Duodenal mucosa (tissue), 2 donors: ENCODE measurements at regions not wholly inside any gene's neighbourhood (a gene's known extent, or its start where the extent isn't known, plus 50 kb on each side); places are given as distances from the start of the nearest gene placed in this dataset.

ENCODE experiments used
- H3K27ac ChIP-seq: one replicate; pipeline ENCODE4 v1.7.0; 2013; ENCODE audit warnings: low read depth, low read length
- H3K27me3 ChIP-seq, 2 donors: one replicate each; pipeline ENCODE4 v1.7.0; 2013; ENCODE audit warnings: low read length in 2 of 2, control low read depth in 1 of 2; ENCODE audit not compliant: insufficient read depth in 2 of 2, control insufficient read depth in 1 of 2
- H3K36me3 ChIP-seq, 2 donors: one replicate each; pipeline ENCODE4 v1.7.0; 2013; ENCODE audit warnings: low read length in 2 of 2, control low read depth in 1 of 2; ENCODE audit not compliant: insufficient read depth in 2 of 2, control insufficient read depth in 1 of 2
- H3K4me1 ChIP-seq, 2 donors: one replicate each; pipeline ENCODE4 v1.7.0; 2013; ENCODE audit warnings: low read length in 2 of 2, control low read depth in 1 of 2; ENCODE audit not compliant: insufficient read depth in 2 of 2, control insufficient read depth in 1 of 2
- H3K4me3 ChIP-seq, 2 donors: one replicate each; pipeline ENCODE4 v1.7.0; 2013; ENCODE audit warnings: low read length in 2 of 2, low read depth in 1 of 2
- H3K9ac ChIP-seq, 2 donors: one replicate each; pipeline ENCODE4 v1.7.0; 2013; ENCODE audit warnings: low read length in 2 of 2, low read depth in 1 of 2
- H3K9me3 ChIP-seq, 2 donors: one replicate each; pipeline ENCODE4 v1.7.0; 2013; ENCODE audit warnings: low read length in 2 of 2, control low read depth in 1 of 2; ENCODE audit not compliant: control insufficient read depth in 1 of 2

DNA sequence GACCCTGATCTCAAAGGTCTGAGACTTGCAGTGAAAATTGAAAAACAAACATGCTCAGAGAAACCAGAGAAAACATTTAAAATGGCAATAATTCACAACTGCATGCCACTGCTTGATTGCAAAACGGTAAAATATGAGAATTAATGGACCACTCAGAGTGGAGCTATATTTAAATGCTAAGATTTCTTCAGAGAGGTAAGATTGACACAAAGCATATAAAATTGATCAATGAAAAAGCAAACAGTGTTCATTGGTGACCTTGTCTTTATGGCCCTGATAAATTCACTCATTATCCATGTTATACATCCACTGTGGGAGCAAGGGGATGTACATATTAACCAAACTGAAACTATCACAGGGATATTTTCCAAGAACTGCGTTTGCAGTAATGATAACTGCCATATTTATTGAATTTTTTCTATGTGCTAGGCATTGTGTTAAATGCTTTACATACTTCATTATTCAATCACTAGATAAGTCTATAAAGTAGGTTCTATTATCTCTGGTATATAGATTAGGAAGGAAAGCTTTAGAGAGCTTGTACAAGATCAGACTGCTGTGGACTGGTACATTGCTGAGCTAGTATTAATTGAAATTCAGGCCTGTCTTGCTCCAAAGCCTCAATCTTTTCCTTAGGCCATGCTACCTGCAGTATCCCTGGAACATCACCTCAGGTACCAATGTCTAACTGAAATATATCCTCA is 113.9 kb upstream of the LMO3 start:
- Histone ChIP-seq H3K36me3 (no peaks in the 10 kb centered on the region), H3K9ac (no peak overlapping the region), H3K27me3 (no peaks in the 10 kb centered on the region), H3K4me3 (no peak overlapping the region), H3K4me1 (no peaks in the 10 kb centered on the region), H3K27ac (no peak overlapping the region), H3K9me3 (no peaks in the 10 kb centered on the region)

DNA sequence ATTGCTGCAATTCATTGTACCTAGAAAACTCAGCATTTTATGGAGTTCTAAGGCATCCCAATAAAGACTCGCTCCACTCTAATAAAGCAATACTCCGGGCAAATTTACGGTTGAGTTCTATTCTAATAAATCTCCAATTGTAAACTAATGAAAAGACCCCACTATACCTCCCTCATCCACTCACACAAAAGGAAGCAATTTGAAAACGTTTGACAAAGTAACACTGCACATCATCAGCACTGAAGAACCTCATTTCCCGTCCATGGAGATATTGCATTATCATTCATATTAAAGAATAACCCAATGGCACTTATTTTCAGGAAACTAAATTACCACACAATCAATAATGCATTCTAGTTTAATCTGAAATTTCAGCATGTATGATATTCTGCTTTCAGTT is 111.0 kb upstream of the LMO3 start:
- Histone ChIP-seq H3K36me3 (no peaks in the 10 kb centered on the region), H3K9me3 (no peaks in the 10 kb centered on the region), H3K27me3 (no peaks in the 10 kb centered on the region), H3K4me1 (no peaks in the 10 kb centered on the region), H3K27ac (no peak overlapping the region), H3K9ac (no peak overlapping the region), H3K4me3 (no peak overlapping the region)

DNA sequence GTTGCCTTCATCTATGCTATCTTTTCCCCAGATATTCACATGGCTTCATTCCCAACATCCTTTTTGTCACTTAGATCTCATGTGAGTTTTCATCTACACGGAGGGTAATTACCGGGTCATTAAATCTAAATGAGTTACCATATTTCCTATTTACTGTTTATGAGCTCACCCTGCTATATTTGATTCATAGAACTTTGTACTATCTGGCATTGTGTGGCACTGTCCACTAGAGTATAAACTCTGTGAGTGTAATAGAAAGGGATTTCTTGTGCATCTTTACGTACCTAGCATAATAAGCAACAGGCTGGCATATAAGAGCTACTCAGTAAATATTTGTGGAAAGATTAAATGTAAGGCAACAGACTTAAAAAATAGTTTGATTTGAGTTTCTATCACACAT is 86.1 kb upstream of the LMO3 start:
- H3K9me3 ChIP-seq: no peaks in the 10 kb centered on the region
- H3K36me3 ChIP-seq: no peaks in the 10 kb centered on the region
- H3K4me3 ChIP-seq: no peak overlapping the region
- H3K4me1 ChIP-seq: no peaks in the 10 kb centered on the region
- no peak overlapping the region for H3K27ac ChIP-seq
- no peaks in the 10 kb centered on the region for H3K27me3 ChIP-seq
- H3K9ac ChIP-seq: no peak overlapping the region

DNA sequence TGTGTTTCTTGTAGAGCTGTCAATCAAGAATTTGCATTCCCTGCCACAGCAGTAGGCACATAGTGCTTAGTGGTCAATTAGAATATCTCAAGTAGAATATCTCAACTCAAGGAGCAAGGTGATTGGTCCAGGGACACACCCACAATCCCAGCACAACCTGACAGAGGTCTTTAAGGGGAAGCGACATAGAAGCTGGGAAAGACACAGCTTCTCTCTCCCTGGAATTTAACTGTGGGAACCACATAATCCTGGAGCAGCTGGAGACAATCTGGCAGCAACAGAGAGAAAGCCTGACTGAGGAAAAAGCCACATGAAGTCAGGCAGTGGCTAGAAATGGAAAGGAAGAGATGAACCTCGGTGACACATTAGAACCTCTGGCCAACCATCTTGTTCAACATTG is 85.7 kb upstream of the LMO3 start:
- Histone ChIP-seq H3K9me3 (no peaks in the 10 kb centered on the region), H3K27ac (no peak overlapping the region), H3K36me3 (no peaks in the 10 kb centered on the region), H3K9ac (no peak overlapping the region), H3K27me3 (no peaks in the 10 kb centered on the region), H3K4me3 (no peak overlapping the region), H3K4me1 (no peaks in the 10 kb centered on the region)

DNA sequence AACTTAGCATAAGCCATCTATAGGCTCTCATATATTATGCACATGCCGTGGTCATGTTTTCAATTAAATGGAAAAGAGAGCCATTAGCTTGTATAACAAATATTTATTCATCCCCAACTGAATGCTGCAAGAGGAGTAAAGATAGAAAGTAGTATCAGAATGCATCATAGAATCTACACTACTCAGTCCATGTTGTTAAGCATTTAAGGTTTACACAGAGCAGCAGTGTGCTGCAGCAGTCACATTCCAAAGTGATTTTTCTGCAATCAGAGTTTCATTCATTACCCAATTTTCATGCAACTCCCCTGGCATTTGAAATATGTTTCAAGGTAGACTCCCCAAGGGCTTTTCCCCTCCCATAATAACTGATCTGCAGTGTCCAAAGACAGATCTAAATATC is 82.2 kb upstream of the LMO3 start:
- H3K36me3 ChIP-seq: no peaks in the 10 kb centered on the region
- no peak overlapping the region for H3K4me3 ChIP-seq
- no peaks in the 10 kb centered on the region for H3K4me1 ChIP-seq
- H3K9me3 ChIP-seq: no peaks in the 10 kb centered on the region
- no peak overlapping the region for H3K27ac ChIP-seq
- H3K27me3 ChIP-seq: no peaks in the 10 kb centered on the region
- H3K9ac ChIP-seq: no peak overlapping the region

DNA sequence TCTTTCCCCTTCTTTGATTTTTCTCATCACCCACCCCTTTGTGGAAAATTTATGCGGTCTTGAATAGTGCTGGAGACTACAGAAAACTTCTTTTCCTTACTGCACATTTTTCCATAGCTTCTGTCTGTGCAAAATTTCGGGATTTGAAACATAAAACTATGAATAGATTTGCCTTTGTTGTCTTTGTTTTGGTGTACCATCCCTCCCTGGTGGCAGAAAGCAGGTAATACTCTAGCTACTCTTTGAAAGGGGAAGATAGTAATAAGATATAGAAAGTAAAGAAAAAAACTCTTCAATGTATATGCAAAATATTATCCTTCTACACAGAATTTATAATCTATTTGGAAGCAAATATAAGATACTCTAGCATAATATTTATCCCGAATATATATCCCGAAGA is 79.1 kb upstream of the LMO3 start:
- Histone ChIP-seq H3K27ac (no peak overlapping the region), H3K4me3 (no peak overlapping the region), H3K4me1 (no peaks in the 10 kb centered on the region), H3K27me3 (no peaks in the 10 kb centered on the region), H3K9me3 (no peaks in the 10 kb centered on the region), H3K9ac (no peak overlapping the region), H3K36me3 (no peaks in the 10 kb centered on the region)

DNA sequence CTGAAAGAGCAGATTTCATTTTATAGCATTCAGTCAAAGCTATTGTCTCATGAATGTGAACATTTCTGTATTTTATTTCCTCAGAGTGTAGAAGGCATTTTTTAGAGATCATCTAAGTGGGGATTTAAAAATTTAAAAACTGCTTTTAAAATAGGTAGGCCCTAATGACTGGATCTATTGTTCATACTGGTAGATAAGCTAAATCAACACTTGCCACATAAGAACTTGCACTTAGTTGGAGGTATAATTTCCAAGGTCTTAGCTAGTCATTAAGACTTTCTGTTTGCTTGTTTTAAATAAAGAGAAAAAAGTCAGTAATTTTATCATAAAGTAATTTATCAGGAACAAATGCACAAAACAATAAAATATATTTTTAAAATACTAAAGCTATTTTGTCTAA is 75.2 kb upstream of the LMO3 start:
- Histone ChIP-seq H3K27me3 (no peaks in the 10 kb centered on the region), H3K9ac (no peak overlapping the region), H3K4me1 (no peaks in the 10 kb centered on the region)

DNA sequence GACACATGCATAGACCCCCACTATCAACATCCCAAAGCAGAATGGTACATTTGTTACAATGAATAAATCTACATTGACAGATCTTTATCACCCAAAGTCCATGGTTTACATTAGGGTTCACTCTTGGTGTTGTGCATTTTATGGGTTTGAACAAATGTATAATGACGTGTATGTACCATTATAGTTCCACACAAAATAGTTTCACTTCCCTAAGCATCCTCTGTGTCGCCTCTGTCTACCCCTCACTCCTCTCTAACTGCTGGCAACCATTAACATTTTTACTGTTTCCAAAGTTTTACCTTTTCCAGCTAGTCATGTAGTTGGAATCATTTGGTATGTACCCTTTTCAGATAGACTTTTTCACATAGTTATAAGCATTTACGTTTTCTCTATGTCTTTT is 69.5 kb upstream of the LMO3 start:
- Histone ChIP-seq H3K27me3 (no peaks in the 10 kb centered on the region), H3K27ac (no peak overlapping the region), H3K4me3 (no peak overlapping the region), H3K4me1 (no peaks in the 10 kb centered on the region), H3K9me3 (no peaks in the 10 kb centered on the region), H3K36me3 (no peaks in the 10 kb centered on the region), H3K9ac (no peak overlapping the region)

More for the DNA sequence above, 75.2 kb upstream of the LMO3 start:
- no peak overlapping the region for H3K27ac ChIP-seq
- no peaks in the 10 kb centered on the region for H3K36me3 ChIP-seq
- no peaks in the 10 kb centered on the region for H3K9me3 ChIP-seq
- no peak overlapping the region for H3K4me3 ChIP-seq

DNA sequence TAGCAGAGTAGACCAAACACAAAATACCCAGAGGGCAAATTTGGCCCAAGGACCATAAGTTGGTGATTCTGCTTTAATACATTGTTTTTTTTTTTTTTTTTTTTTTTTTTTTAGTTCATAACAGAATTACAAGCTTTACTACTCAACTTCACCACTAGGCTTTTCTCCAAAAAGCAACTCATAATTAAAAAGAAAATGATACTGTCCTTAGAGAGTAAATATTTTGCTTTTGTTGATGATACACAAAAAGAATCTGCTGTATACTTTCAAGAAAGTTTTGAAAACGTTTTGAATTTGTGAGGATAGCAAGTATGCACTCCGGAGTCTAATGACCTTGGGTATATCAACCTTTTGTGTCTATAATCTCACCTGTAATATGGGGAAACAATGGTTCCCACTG is 68.9 kb upstream of the LMO3 start:
- Histone ChIP-seq H3K36me3 (no peaks in the 10 kb centered on the region), H3K4me3 (no peak overlapping the region), H3K4me1 (no peaks in the 10 kb centered on the region), H3K9me3 (no peaks in the 10 kb centered on the region), H3K9ac (no peak overlapping the region), H3K27me3 (no peaks in the 10 kb centered on the region), H3K27ac (no peak overlapping the region)

DNA sequence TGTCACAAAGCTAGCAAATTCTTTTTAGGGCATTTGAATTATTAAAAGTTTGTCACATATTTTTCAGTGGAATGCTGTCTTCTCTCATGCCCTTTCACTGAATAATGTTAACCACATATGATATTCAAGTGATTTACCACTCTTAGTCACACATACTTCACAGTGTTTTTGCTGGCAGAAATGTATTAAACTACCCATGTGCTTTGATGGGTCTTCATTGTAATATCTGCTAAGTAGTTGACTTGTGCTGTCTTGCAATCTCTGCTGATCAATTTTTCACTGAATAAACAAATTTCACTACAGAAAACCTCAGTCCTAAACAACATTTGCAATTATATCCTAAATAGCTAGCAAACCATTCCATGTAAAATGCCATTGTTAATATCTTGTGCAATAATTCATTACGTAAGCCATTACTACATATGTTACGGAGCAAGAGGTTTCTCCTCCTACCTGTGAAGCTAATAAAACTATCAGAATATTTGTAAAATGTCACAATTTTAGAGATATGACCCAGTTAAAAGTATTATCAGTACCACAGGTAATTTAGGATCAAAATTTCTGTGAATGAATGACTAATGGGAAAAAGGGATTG is 64.6 kb upstream of the LMO3 start:
- H3K4me1 ChIP-seq: no peaks in the 10 kb centered on the region
- no peaks in the 10 kb centered on the region for H3K27me3 ChIP-seq
- no peak overlapping the region for H3K9ac ChIP-seq
- H3K4me3 ChIP-seq: no peak overlapping the region
- no peaks in the 10 kb centered on the region for H3K9me3 ChIP-seq
- no peaks in the 10 kb centered on the region for H3K36me3 ChIP-seq
- no peak overlapping the region for H3K27ac ChIP-seq
